C4-2B (cell line): ENCODE measurements at regions not wholly inside any gene's neighbourhood (a gene's known extent, or its start where the extent isn't known, plus 50 kb on each side); places are given as distances from the start of the nearest gene placed in this dataset.

ENCODE experiments used
- ZFX ChIP-seq: fragments of 450-650 bp; IDR thresholded peaks from 2 replicates; pipeline ENCODE4 v1.6.1; 2017
- TF ChIP-seq, protein P1 (sequence below): fragments of 450-650 bp; conservative IDR thresholded peaks from 2 replicates; pipeline ENCODE4 v1.5.1; 2017; ENCODE audit warnings: mild to moderate bottlenecking

DNA sequence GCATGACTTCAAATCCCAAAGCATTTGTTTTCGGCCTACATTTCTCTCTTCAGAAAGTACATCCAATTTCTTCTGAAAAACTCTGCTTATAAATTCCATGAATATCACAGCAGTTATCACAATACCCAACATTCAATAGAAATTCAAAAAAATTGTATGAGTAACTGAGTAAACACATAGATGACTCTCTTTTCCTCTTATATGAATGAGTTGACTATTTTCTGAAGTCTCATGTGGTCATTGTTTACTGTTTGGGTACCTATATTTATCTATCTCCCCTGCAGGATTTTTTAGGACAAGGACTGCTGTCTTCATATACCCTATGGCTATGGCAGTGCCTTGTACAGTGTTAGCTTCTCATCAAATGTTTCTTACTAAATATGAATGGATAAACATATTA, 157.1 kb downstream of the HTR1A start:
- TF ChIP-seq, protein P1, sequence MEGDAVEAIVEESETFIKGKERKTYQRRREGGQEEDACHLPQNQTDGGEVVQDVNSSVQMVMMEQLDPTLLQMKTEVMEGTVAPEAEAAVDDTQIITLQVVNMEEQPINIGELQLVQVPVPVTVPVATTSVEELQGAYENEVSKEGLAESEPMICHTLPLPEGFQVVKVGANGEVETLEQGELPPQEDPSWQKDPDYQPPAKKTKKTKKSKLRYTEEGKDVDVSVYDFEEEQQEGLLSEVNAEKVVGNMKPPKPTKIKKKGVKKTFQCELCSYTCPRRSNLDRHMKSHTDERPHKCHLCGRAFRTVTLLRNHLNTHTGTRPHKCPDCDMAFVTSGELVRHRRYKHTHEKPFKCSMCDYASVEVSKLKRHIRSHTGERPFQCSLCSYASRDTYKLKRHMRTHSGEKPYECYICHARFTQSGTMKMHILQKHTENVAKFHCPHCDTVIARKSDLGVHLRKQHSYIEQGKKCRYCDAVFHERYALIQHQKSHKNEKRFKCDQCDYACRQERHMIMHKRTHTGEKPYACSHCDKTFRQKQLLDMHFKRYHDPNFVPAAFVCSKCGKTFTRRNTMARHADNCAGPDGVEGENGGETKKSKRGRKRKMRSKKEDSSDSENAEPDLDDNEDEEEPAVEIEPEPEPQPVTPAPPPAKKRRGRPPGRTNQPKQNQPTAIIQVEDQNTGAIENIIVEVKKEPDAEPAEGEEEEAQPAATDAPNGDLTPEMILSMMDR, result no peak
- TF ChIP-seq ZFX, result no peak
